GM23248 (cell line): ENCODE measurements at regions not wholly inside any gene's neighbourhood (a gene's known extent, or its start where the extent isn't known, plus 50 kb on each side); places are given as distances from the start of the nearest gene placed in this dataset.

Source experiments
- DNase-seq: peaks from one replicate; pipeline ENCODE4 v3.0.0-alpha.2; 2015
- H2AFZ ChIP-seq: fragments of 200-600 bp; sonication (generic); 2 replicates; pipeline ENCODE4 v1.6.1; 2016; ENCODE audit warnings: antibody characterized with exemption
- H3F3A ChIP-seq: fragments of 200-600 bp; sonication (generic); 2 replicates; pipeline ENCODE4 v1.6.1; 2016; ENCODE audit warnings: mild to moderate bottlenecking, antibody characterized with exemption, mixed run types; ENCODE audit not compliant: insufficient read depth
- H3K27ac ChIP-seq: fragments of 200-600 bp; sonication (generic); 2 replicates; pipeline ENCODE4 v1.5.1; 2016; ENCODE audit warnings: mild to moderate bottlenecking
- H3K27me3 ChIP-seq: fragments of 200-600 bp; sonication (generic); replicated peaks from 2 replicates; pipeline ENCODE4 v1.6.1; 2016; ENCODE audit warnings: mild to moderate bottlenecking; ENCODE audit not compliant: insufficient read depth
- H3K36me3 ChIP-seq: fragments of 200-600 bp; sonication (generic); 2 replicates; pipeline ENCODE4 v1.6.1; 2016; ENCODE audit warnings: low read depth, mild to moderate bottlenecking
- H3K4me1 ChIP-seq: fragments of 200-600 bp; sonication (generic); 2 replicates; pipeline ENCODE4 v1.6.1; 2016; ENCODE audit warnings: mild to moderate bottlenecking; ENCODE audit not compliant: insufficient read depth
- H3K4me2 ChIP-seq: fragments of 200-600 bp; sonication (generic); one replicate; pipeline ENCODE4 v1.6.1; 2016; ENCODE audit warnings: mild to moderate bottlenecking; ENCODE audit not compliant: unreplicated experiment
- H3K4me3 ChIP-seq: fragments of 200-600 bp; sonication (generic); 2 replicates; pipeline ENCODE4 v1.5.1; 2016; ENCODE audit warnings: mild to moderate bottlenecking
- H3K79me2 ChIP-seq: fragments of 200-600 bp; sonication (generic); 2 replicates; pipeline ENCODE4 v1.6.1; 2016; ENCODE audit warnings: mild to moderate bottlenecking; ENCODE audit not compliant: insufficient read depth
- H3K9ac ChIP-seq: fragments of 200-600 bp; sonication (generic); 2 replicates; pipeline ENCODE4 v1.6.1; 2016; ENCODE audit warnings: mild to moderate bottlenecking
- H3K9me2 ChIP-seq: fragments of 200-600 bp; sonication (generic); 2 replicates; pipeline ENCODE4 v1.6.1; 2016; ENCODE audit warnings: mixed run types, mild to moderate bottlenecking, moderate library complexity; ENCODE audit not compliant: insufficient read depth
- H3K9me3 ChIP-seq: fragments of 200-600 bp; sonication (generic); one replicate; pipeline ENCODE4 v1.6.1; 2017; ENCODE audit warnings: low read depth
- H4K20me1 ChIP-seq: fragments of 200-600 bp; sonication (generic); 2 replicates; pipeline ENCODE4 v1.6.0; 2016; ENCODE audit not compliant: insufficient read depth
- EZH2 ChIP-seq: fragments of 200-600 bp; sonication (generic); IDR thresholded peaks from 2 replicates; pipeline ENCODE4 v1.6.1; 2018; ENCODE audit warnings: antibody characterized with exemption, mild to moderate bottlenecking; ENCODE audit not compliant: insufficient read depth, poor library complexity, severe bottlenecking
- EZH2phosphoT487 ChIP-seq: fragments of 200-600 bp; sonication (generic); IDR thresholded peaks from 2 replicates; pipeline ENCODE4 v1.6.1; 2018; ENCODE audit warnings: antibody characterized with exemption, moderate library complexity, mild to moderate bottlenecking, low read depth; ENCODE audit not compliant: insufficient read depth
- WGBS, 2 experiments: methylation state at CpG; one replicate each; pipeline ENCODE4 v1.1.6; 2015 to 2017; ENCODE audit warnings: low lambda C conversion rate in 2 of 2, low coverage in 1 of 2; ENCODE audit errors: missing lambda C conversion rate in 2 of 2; 5-methylcytosine and 5-hydroxymethylcytosine counted together
- in situ Hi-C: fragments of 300-500 bp; cut with MboI; formaldehyde crosslinking; loops from 2 replicates; pipeline ENCODE4 v1.15.0; 2020

DNA sequence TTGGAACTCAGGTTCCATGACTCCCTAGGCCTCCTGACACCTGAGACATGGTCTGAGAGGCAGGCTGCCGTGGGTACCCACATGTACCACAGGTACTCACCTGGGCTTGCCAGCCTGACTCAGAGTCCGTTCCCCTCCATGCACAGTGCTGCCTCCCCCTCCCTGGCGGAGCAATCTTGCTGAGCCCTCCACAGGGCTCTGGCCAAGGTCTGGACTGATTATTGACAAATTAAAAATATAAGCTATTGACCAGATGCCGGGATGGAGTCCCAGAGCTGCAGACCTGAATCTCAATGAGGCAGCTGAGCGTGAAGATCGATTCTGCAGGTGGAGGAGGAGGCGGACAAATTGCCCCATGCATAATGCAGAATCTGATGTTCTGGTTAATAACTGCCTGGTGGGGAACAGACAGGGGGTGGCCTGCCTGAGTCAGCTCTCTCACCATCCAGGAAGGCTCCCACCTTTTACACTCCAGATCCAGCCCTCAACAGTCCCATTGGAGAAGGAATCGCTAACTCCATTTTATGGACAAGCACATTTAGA, 422.7 kb downstream of the MIAT start:
- no peaks in the 10 kb centered on the region for H3F3A ChIP-seq
- H3K9me2 ChIP-seq = no peaks in the 10 kb centered on the region
- no peaks in the 10 kb centered on the region for H3K79me2 ChIP-seq
- no peak overlapping the region for H3K9ac ChIP-seq
- H3K27ac ChIP-seq = no peak overlapping the region
- no peak overlapping the region for H3K4me2 ChIP-seq
- no peak overlapping the region for H2AFZ ChIP-seq
- WGBS, 2 experiments = 67 to 69% methylated on average over 8 of the region's 8 CpGs
- peaks cover 23% of the 10 kb centered on the region for H3K27me3 ChIP-seq
- in situ Hi-C loops = no loop called here
- no peak for DNase-seq
- no peaks in the 10 kb centered on the region for H3K4me1 ChIP-seq
- no peak for TF ChIP-seq EZH2
- no peak for TF ChIP-seq EZH2phosphoT487
- no peaks in the 10 kb centered on the region for H3K9me3 ChIP-seq
- no peaks in the 10 kb centered on the region for H4K20me1 ChIP-seq
- no peaks in the 10 kb centered on the region for H3K36me3 ChIP-seq
- no peak overlapping the region for H3K4me3 ChIP-seq

DNA sequence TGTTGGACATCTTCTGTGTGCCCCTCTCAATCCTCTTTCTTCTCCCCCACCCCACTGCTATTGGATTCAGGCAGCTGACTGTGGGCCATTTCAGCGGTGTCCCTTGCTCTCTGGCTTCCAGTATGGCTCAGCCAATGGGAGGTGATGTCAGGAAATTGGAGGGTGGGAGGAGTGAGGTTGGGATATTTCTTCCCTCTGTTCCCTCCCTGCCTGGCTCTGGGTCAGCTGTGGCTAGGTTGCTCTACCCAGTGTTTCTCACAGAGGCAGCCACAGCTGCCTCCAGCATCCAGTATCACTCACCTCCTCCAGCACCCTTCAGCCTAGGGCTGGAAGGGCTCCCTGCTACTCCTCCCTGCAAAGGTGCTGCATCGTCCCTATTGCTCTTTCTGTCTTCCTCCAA, 423.5 kb downstream of the MIAT start:
- H3K9ac ChIP-seq = no peak overlapping the region
- H3K9me3 ChIP-seq = no peaks in the 10 kb centered on the region
- no peak overlapping the region for H3K27ac ChIP-seq
- H3K4me2 ChIP-seq = no peak overlapping the region
- peaks cover 24% of the 10 kb centered on the region for H3K27me3 ChIP-seq
- in situ Hi-C loops = no loop called here
- H4K20me1 ChIP-seq = no peaks in the 10 kb centered on the region
- DNase-seq = no peak
- no peak overlapping the region for H3K4me3 ChIP-seq
- H3K4me1 ChIP-seq = no peaks in the 10 kb centered on the region
- no peaks in the 10 kb centered on the region for H3K9me2 ChIP-seq
- H2AFZ ChIP-seq = no peak overlapping the region
- no peak for TF ChIP-seq EZH2phosphoT487
- TF ChIP-seq EZH2 = no peak
- H3K79me2 ChIP-seq = no peaks in the 10 kb centered on the region
- WGBS, 2 experiments = 51 to 60% methylated on average over 2 of the region's 2 CpGs
- H3F3A ChIP-seq = no peaks in the 10 kb centered on the region
- H3K36me3 ChIP-seq = no peaks in the 10 kb centered on the region

GRCh38 chr22:27083610-27084009, 426.2 kb downstream of the MIAT start:
- TF ChIP-seq EZH2 = no peak
- no peak for TF ChIP-seq EZH2phosphoT487
- H3K9me3 ChIP-seq = no peaks in the 10 kb centered on the region
- H3K4me2 ChIP-seq = no peak overlapping the region
- H3K36me3 ChIP-seq = no peaks in the 10 kb centered on the region
- in situ Hi-C loops = no loop called here
- no peaks in the 10 kb centered on the region for H3K4me1 ChIP-seq
- H3F3A ChIP-seq = no peaks in the 10 kb centered on the region
- H3K9me2 ChIP-seq = no peaks in the 10 kb centered on the region
- H3K27me3 ChIP-seq = peaks cover 11% of the 10 kb centered on the region; the same call in 1 of the 2 replicates
- no peak overlapping the region for H3K9ac ChIP-seq
- H3K4me3 ChIP-seq = no peak overlapping the region
- H3K27ac ChIP-seq = no peak overlapping the region
- WGBS, 2 experiments = 69 to 71% methylated on average over 4 of the region's 4 CpGs
- H3K79me2 ChIP-seq = no peaks in the 10 kb centered on the region
- H4K20me1 ChIP-seq = no peaks in the 10 kb centered on the region
- H2AFZ ChIP-seq = no peak overlapping the region
- DNase-seq = no peak

DNA sequence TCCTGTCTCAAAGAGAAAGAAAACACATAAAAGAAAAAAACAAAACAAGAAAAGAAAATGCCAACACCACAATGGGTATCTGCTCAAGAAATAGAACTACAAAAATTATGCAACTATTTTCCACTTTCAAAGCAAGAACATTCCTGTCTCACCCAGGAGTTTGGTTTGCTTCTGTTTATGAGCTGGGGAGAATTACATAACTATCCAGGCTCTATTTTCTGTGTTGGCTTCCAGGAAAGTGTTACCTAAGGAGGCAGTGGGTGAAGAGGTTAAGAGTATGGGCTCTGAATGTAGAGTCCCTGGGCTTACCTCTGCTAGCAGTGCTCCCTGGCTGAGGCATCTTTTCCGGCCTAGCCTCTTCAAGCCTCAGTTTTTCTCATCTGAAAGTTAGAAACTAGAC, 426.7 kb downstream of the MIAT start:
- DNase-seq = no peak
- H3K9me3 ChIP-seq = no peaks in the 10 kb centered on the region
- H3K27me3 ChIP-seq = peaks cover 11% of the 10 kb centered on the region; the same call in 1 of the 2 replicates
- no peak overlapping the region for H3K4me2 ChIP-seq
- no peaks in the 10 kb centered on the region for H4K20me1 ChIP-seq
- no peak overlapping the region for H3K4me3 ChIP-seq
- H2AFZ ChIP-seq = no peak overlapping the region
- H3K9ac ChIP-seq = no peak overlapping the region
- H3K9me2 ChIP-seq = no peaks in the 10 kb centered on the region
- no peak overlapping the region for H3K27ac ChIP-seq
- WGBS, 2 experiments = 59 to 65% methylated on average over 1 of the region's 1 CpG
- no peaks in the 10 kb centered on the region for H3F3A ChIP-seq
- TF ChIP-seq EZH2 (no peak), EZH2phosphoT487 (no peak)
- no peaks in the 10 kb centered on the region for H3K36me3 ChIP-seq
- in situ Hi-C loops = no loop called here
- H3K79me2 ChIP-seq = no peaks in the 10 kb centered on the region
- H3K4me1 ChIP-seq = no peaks in the 10 kb centered on the region
